GM23338 (cell line): ENCODE measurements at regions not wholly inside any gene's neighbourhood (a gene's known extent, or its start where the extent isn't known, plus 50 kb on each side); places are given as distances from the start of the nearest gene placed in this dataset.

Experiments used
- CREB1 ChIP-seq: fragments of 250-450 bp; sonication (Bioruptor Pico); IDR thresholded peaks from 2 replicates; pipeline ENCODE4 v1.5.0; 2020; ENCODE audit warnings: low read depth, mild to moderate bottlenecking, moderate library complexity
- CTCF ChIP-seq, 2 experiments: fragments of 200-600 bp in 1 of 2; sonication (generic) in 1 of 2; conservative IDR thresholded peaks; 2 replicates each; pipeline versions ENCODE4 v1.5.1 to v1.6.1; 2016 to 2017; ENCODE audit warnings: antibody characterized with exemption in 2 of 2, low read depth in 2 of 2, mild to moderate bottlenecking in 2 of 2, moderate library complexity in 1 of 2
- EZH2 ChIP-seq: fragments of 200-600 bp; sonication (generic); IDR thresholded peaks from one replicate; pipeline ENCODE4 v1.8.0; 2017; ENCODE audit warnings: antibody characterized with exemption, mild to moderate bottlenecking, low read depth; ENCODE audit not compliant: unreplicated experiment
- EZH2phosphoT487 ChIP-seq: fragments of 200-600 bp; sonication (generic); IDR thresholded peaks from one replicate; pipeline ENCODE4 v1.8.1; 2018; ENCODE audit warnings: antibody characterized with exemption; ENCODE audit not compliant: unreplicated experiment
- JUNB ChIP-seq: IDR thresholded peaks from one replicate; pipeline ENCODE4 v1.6.1; 2016; ENCODE audit warnings: antibody characterized with exemption; ENCODE audit not compliant: unreplicated experiment
- NANOG ChIP-seq: IDR thresholded peaks from 2 replicates; pipeline ENCODE4 v1.6.1; 2016; ENCODE audit warnings: antibody characterized with exemption, borderline replicate concordance
- POLR2AphosphoS5 ChIP-seq: IDR thresholded peaks from 2 replicates; pipeline ENCODE4 v1.6.1; 2016; ENCODE audit warnings: antibody characterized with exemption, low read depth
- REST ChIP-seq: IDR thresholded peaks from one replicate; pipeline ENCODE4 v1.6.1; 2018; ENCODE audit warnings: antibody characterized with exemption; ENCODE audit not compliant: unreplicated experiment
- STAT1 ChIP-seq: IDR thresholded peaks from one replicate; pipeline ENCODE4 v1.6.1; 2016; ENCODE audit warnings: antibody characterized with exemption; ENCODE audit not compliant: unreplicated experiment
- ZNF114 ChIP-seq: fragments of 250-450 bp; sonication (Bioruptor Pico); IDR thresholded peaks from 2 replicates; pipeline ENCODE4 v1.5.0; 2020; ENCODE audit warnings: mild to moderate bottlenecking, moderate library complexity
- TF ChIP-seq, protein P1 (sequence below): IDR thresholded peaks from 2 replicates; pipeline ENCODE4 v1.6.1; 2016; ENCODE audit warnings: antibody characterized with exemption

DNA sequence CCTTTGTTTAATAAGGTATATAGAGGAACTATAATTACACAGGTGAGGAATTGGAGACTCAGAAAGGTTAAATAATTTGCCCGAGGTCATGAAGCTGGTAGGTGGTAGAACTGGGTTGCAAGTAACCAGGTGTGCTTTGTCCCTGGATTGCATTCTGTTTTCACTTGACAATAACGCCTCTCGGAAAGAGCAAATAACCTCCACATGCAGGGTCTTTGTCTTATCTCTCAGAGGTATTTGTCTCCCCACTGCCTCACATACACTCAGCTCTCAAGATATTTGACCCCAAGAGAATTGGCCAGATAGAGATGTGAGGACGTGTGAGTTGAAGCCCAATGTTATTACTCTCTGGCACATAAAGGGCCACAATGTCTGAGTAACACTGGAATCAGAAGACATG is 320.9 kb upstream of the ONECUT1 start:
- TF ChIP-seq CTCF (conservative IDR thresholded peaks at IDR 0.05; ENCODE audit: low read depth in 2 of 2) (no peak), NANOG (no peak), CREB1 (CRISPR knock-in tag) (no peak), POLR2AphosphoS5 (no peak), EZH2 (no peak), EZH2phosphoT487 (no peak), REST (no peak), JUNB (no peak), ZNF114 (CRISPR knock-in tag) (no peak), STAT1 (no peak)
- TF ChIP-seq, protein P1, sequence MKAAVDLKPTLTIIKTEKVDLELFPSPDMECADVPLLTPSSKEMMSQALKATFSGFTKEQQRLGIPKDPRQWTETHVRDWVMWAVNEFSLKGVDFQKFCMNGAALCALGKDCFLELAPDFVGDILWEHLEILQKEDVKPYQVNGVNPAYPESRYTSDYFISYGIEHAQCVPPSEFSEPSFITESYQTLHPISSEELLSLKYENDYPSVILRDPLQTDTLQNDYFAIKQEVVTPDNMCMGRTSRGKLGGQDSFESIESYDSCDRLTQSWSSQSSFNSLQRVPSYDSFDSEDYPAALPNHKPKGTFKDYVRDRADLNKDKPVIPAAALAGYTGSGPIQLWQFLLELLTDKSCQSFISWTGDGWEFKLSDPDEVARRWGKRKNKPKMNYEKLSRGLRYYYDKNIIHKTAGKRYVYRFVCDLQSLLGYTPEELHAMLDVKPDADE, result no peak
